HepG2 (cell line): ENCODE measurements at regions not wholly inside any gene's neighbourhood (a gene's known extent, or its start where the extent isn't known, plus 50 kb on each side); places are given as distances from the start of the nearest gene placed in this dataset.

ENCODE experiments used
- ATF5 ChIP-seq: sonication (generic); formaldehyde crosslinking; IDR thresholded peaks from 2 replicates; pipeline ENCODE4 v1.4.0; 2020; ENCODE audit warnings: mild to moderate bottlenecking, low read depth, missing genetic modification reagents
- DZIP1 ChIP-seq: sonication (generic); formaldehyde crosslinking; IDR thresholded peaks from 2 replicates; pipeline ENCODE4 v1.5.0; 2020; ENCODE audit warnings: mild to moderate bottlenecking, missing genetic modification reagents
- FOXA1 ChIP-seq, 2 experiments: fragments of 450-650 bp in 1 of 2; sonication (generic) in 1 of 2; formaldehyde crosslinking in 1 of 2; IDR thresholded peaks; 2 replicates each; pipeline versions ENCODE4 v1.4.0 to v1.6.1; 2016 to 2020; ENCODE audit warnings: missing genetic modification reagents in 1 of 2
- GATAD2A ChIP-seq: IDR thresholded peaks from 2 replicates; pipeline ENCODE4 v1.6.1; 2016
- HDAC1 ChIP-seq: sonication (generic); formaldehyde crosslinking; IDR thresholded peaks from 2 replicates; pipeline ENCODE4 v1.5.1; 2020; ENCODE audit warnings: mild to moderate bottlenecking, missing genetic modification reagents
- HES4 ChIP-seq: sonication (generic); formaldehyde crosslinking; IDR thresholded peaks from 2 replicates; pipeline ENCODE4 v1.9.0; 2021; ENCODE audit warnings: mild to moderate bottlenecking, missing genetic modification reagents, borderline replicate concordance
- NKX3-1 ChIP-seq: sonication (generic); formaldehyde crosslinking; IDR thresholded peaks from 2 replicates; pipeline ENCODE4 v1.5.0; 2020; ENCODE audit warnings: missing genetic modification reagents
- PAXIP1 ChIP-seq: sonication (generic); formaldehyde crosslinking; conservative IDR thresholded peaks from 2 replicates; pipeline ENCODE4 v1.4.0; 2020; ENCODE audit warnings: mild to moderate bottlenecking, missing genetic modification reagents, moderate library complexity
- PHF21A ChIP-seq: sonication (generic); formaldehyde crosslinking; IDR thresholded peaks from 2 replicates; pipeline ENCODE4 v1.5.0; 2020; ENCODE audit warnings: mild to moderate bottlenecking, missing genetic modification reagents
- PHF5A ChIP-seq: IDR thresholded peaks from one replicate; pipeline ENCODE4 v1.6.1; 2018; ENCODE audit warnings: low read depth, missing genetic modification reagents; ENCODE audit not compliant: unreplicated experiment
- POGK ChIP-seq: sonication (generic); formaldehyde crosslinking; conservative IDR thresholded peaks from 2 replicates; pipeline ENCODE4 v1.8.0; 2022; ENCODE audit warnings: mild to moderate bottlenecking, moderate library complexity, missing genetic modification reagents
- POGZ ChIP-seq: sonication (generic); formaldehyde crosslinking; IDR thresholded peaks from 2 replicates; pipeline ENCODE4 v1.4.0; 2020; ENCODE audit warnings: mild to moderate bottlenecking, missing genetic modification reagents
- SIX1 ChIP-seq: sonication (generic); formaldehyde crosslinking; IDR thresholded peaks from 2 replicates; pipeline ENCODE4 v1.4.0; 2020; ENCODE audit warnings: missing genetic modification reagents, borderline replicate concordance
- UBTF ChIP-seq: sonication (generic); formaldehyde crosslinking; IDR thresholded peaks from 2 replicates; pipeline ENCODE4 v1.4.0; 2020; ENCODE audit warnings: mild to moderate bottlenecking, missing genetic modification reagents
- ZEB1 ChIP-seq: IDR thresholded peaks from 2 replicates; pipeline ENCODE4 v1.6.1; 2012; ENCODE audit warnings: mild to moderate bottlenecking, low read depth, inconsistent platforms; ENCODE audit not compliant: insufficient replicate concordance
- ZNF543 ChIP-seq: sonication (generic); formaldehyde crosslinking; IDR thresholded peaks from 2 replicates; pipeline ENCODE4 v1.4.0; 2020; ENCODE audit warnings: mild to moderate bottlenecking, missing genetic modification reagents
- ZNF616 ChIP-seq: sonication (generic); formaldehyde crosslinking; IDR thresholded peaks from 2 replicates; pipeline ENCODE4 v1.5.0; 2020; ENCODE audit warnings: low read depth, mild to moderate bottlenecking, missing genetic modification reagents
- ZNF772 ChIP-seq: sonication (generic); formaldehyde crosslinking; IDR thresholded peaks from 2 replicates; pipeline ENCODE4 v1.5.0; 2020; ENCODE audit warnings: mild to moderate bottlenecking, missing genetic modification reagents

GRCh38 chr4:123545667-123546572 lies 149.3 kb downstream of the SPRY1 start (continued):
- TF ChIP-seq PAXIP1 (CRISPR knock-in tag): no peak; the same call in 1 of the 2 replicates
- TF ChIP-seq SIX1 (CRISPR knock-in tag): no peak
- TF ChIP-seq ZNF616 (CRISPR knock-in tag): no peak
- TF ChIP-seq ZEB1: peak; percentile 40
- TF ChIP-seq UBTF (CRISPR knock-in tag): no peak
- TF ChIP-seq POGK (CRISPR knock-in tag): no peak
- TF ChIP-seq GATAD2A (CRISPR knock-in tag): peak; percentile 39; the same call in 1 of the 2 replicates
- no peak for TF ChIP-seq POGZ (CRISPR knock-in tag)
- no peak for TF ChIP-seq FOXA1 (IDR thresholded peaks at IDR 0.05)
- no peak for TF ChIP-seq FOXA1 (CRISPR knock-in tag; IDR thresholded peaks at IDR 0.05)
- TF ChIP-seq HDAC1 (CRISPR knock-in tag): no peak
- no peak for TF ChIP-seq HES4 (CRISPR knock-in tag)
- TF ChIP-seq PHF5A: no peak
- TF ChIP-seq ATF5 (CRISPR knock-in tag): no peak
- peak; percentile 72 for TF ChIP-seq PHF21A (CRISPR knock-in tag)
- TF ChIP-seq ZNF772 (CRISPR knock-in tag): peak; percentile 29; the same call in 1 of the 2 replicates
- no peak for TF ChIP-seq NKX3-1 (CRISPR knock-in tag)
- no peak for TF ChIP-seq DZIP1 (CRISPR knock-in tag)
- TF ChIP-seq ZNF543 (CRISPR knock-in tag): no peak
